Left ventricle myocardium inferior (tissue), 1 donor: ENCODE measurements at regions not wholly inside any gene's neighbourhood (a gene's known extent, or its start where the extent isn't known, plus 50 kb on each side); places are given as distances from the start of the nearest gene placed in this dataset.

Experiments used
- DNase-seq: peaks from one replicate; pipeline ENCODE4 v3.0.0-alpha.2; 2020
- H3K27ac ChIP-seq: fragments of 200-600 bp; replicated peaks from 2 replicates; pipeline ENCODE4 v1.8.0; 2021
- H3K27me3 ChIP-seq: fragments of 200-600 bp; 2 replicates; pipeline ENCODE4 v1.8.0; 2021; ENCODE audit warnings: low read depth
- H3K36me3 ChIP-seq: fragments of 200-600 bp; 2 replicates; pipeline ENCODE4 v1.8.0; 2021
- H3K4me1 ChIP-seq: fragments of 200-600 bp; 2 replicates; pipeline ENCODE4 v1.8.0; 2021
- H3K4me3 ChIP-seq: fragments of 200-600 bp; 2 replicates; pipeline ENCODE4 v1.8.0; 2021; ENCODE audit warnings: mild to moderate bottlenecking, moderate library complexity
- H3K9me3 ChIP-seq: fragments of 200-600 bp; replicated peaks from 2 replicates; pipeline ENCODE4 v1.8.0; 2021
- CTCF ChIP-seq: fragments of 200-600 bp; IDR thresholded peaks from 2 replicates; pipeline ENCODE4 v1.8.0; 2021; ENCODE audit warnings: antibody characterized with exemption, mild to moderate bottlenecking, borderline replicate concordance
- intact Hi-C: fragments of 100-400 bp; cut with micrococcal nuclease; formaldehyde crosslinking; loops from one replicate; pipeline ENCODE4 v1.11.0; 2022
- donor health status: DM: no; HTN: yes; CAD: no; lungs with severe emphysema.

DNA sequence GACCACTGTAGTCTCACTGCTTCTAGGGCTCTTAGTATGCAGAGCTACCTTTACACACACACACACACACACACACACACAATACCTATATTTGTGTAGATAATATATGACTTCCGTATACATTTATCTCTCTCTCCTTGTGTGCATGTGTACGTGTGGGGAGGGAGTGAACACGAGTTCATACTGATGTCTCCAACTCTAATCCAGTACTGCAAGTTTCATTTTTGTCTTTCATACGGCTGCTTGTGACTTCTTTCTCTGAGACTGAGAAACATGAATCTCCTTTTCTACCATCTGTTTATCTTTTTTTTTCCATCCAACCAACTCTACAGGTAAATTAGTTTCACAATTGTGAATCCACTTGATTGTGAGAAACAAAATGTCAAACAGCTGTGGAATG is 1229.5 kb upstream of the AGA start:
- no peak for DNase-seq
- Histone ChIP-seq H3K27ac (no peak overlapping the region), H3K27me3 (no peaks in the 10 kb centered on the region), H3K9me3 (peaks cover 18% of the 10 kb centered on the region), H3K4me1 (no peaks in the 10 kb centered on the region), H3K4me3 (no peak overlapping the region), H3K36me3 (no peaks in the 10 kb centered on the region)
- TF ChIP-seq CTCF: no peak
- intact Hi-C loops: no loop called here

DNA sequence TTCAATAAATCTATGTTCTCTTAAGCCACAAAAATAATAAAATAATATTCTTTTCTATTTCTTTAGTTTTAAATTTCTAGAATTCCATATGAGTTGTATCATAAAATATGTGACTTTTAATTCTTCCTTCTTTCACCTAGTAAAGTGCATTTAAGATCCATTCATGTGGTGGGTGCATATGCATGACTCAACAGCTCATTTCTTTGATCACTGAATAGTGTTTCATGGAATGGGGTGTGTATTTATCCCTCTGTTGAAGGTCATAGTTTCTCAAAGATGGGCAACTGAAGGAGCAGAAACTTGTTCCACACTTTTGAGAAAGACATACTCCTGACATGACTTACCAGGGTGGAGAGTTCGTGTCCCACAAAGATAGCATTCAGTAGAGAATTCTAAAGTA is 1230.3 kb upstream of the AGA start:
- Histone ChIP-seq H3K27me3 (no peaks in the 10 kb centered on the region), H3K4me1 (no peaks in the 10 kb centered on the region), H3K27ac (no peak overlapping the region), H3K4me3 (no peak overlapping the region), H3K9me3 (peaks cover 18% of the 10 kb centered on the region), H3K36me3 (no peaks in the 10 kb centered on the region)
- TF ChIP-seq CTCF: no peak
- DNase-seq: no peak
- intact Hi-C loops: no loop called here

- intact Hi-C loops: no loop called here
- no peaks in the 10 kb centered on the region for H3K36me3 ChIP-seq
- peaks cover 23% of the 10 kb centered on the region for H3K9me3 ChIP-seq
- TF ChIP-seq CTCF: no peak
- no peaks in the 10 kb centered on the region for H3K4me1 ChIP-seq
- H3K4me3 ChIP-seq: no peak overlapping the region
- no peak overlapping the region for H3K27ac ChIP-seq
- no peaks in the 10 kb centered on the region for H3K27me3 ChIP-seq
- no peak for DNase-seq
Observed at GRCh38 chr4:178681871-178682270, 1239.6 kb upstream of the AGA start.

- no peaks in the 10 kb centered on the region for H3K27me3 ChIP-seq
- no peak for TF ChIP-seq CTCF
- H3K4me1 ChIP-seq: no peaks in the 10 kb centered on the region
- peaks cover 27% of the 10 kb centered on the region for H3K9me3 ChIP-seq
- no peaks in the 10 kb centered on the region for H3K36me3 ChIP-seq
- no peak for DNase-seq
- intact Hi-C loops: no loop called here
- H3K27ac ChIP-seq: no peak overlapping the region
- no peak overlapping the region for H3K4me3 ChIP-seq
Observed at GRCh38 chr4:178689926-178690325, 1247.7 kb upstream of the AGA start.

DNA sequence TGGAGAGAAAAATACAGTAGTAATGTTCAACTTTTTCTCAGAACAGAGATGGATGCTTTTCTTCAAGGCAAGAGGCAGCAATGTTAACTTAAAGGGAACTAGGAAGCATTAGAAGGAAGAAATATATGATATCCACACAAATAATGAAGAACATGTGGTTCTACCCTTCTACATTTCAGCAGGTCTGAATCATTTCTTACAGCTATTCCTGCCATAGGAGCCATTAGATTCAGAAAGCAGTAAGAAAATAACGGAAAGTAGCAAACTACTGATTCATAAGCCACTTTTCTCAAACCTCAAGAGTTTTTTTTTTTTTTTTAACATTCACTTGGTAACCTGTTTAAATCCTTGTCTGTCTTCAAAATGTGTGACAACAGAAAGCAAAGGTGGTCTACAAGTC is 1251.6 kb upstream of the AGA start:
- no peaks in the 10 kb centered on the region for H3K4me1 ChIP-seq
- H3K4me3 ChIP-seq: no peak overlapping the region
- no peak for TF ChIP-seq CTCF
- no peak overlapping the region for H3K27ac ChIP-seq
- no peaks in the 10 kb centered on the region for H3K27me3 ChIP-seq
- H3K36me3 ChIP-seq: no peaks in the 10 kb centered on the region
- no peaks in the 10 kb centered on the region for H3K9me3 ChIP-seq
- intact Hi-C loops: no loop called here
- no peak for DNase-seq

DNA sequence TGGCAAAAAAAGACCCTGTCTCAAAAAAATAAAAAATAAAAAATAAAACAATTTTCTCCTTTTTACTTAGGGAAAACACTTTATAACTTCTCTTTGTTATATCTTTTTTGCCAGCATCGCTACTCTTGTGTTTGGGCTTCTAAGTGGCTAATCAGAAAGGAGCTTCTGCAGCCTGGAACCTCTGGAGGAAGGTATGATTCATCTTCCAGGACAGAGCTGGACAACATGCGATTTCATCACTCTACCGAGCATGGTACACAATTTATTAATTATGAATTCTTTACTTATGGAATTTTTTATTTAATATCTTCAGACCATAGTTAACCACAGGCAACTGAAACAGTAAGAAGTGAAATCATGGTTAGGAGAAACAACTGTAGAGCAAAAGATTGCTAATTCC is 1254.3 kb upstream of the AGA start:
- Histone ChIP-seq H3K4me3 (no peak overlapping the region), H3K4me1 (no peaks in the 10 kb centered on the region), H3K27ac (no peak overlapping the region), H3K36me3 (no peaks in the 10 kb centered on the region), H3K9me3 (no peaks in the 10 kb centered on the region), H3K27me3 (no peaks in the 10 kb centered on the region)
- TF ChIP-seq CTCF: no peak
- intact Hi-C loops: no loop called here
- DNase-seq: no peak
